RWPE2 (cell line): ENCODE measurements at regions not wholly inside any gene's neighbourhood (a gene's known extent, or its start where the extent isn't known, plus 50 kb on each side); places are given as distances from the start of the nearest gene placed in this dataset.

Experiments used
- ATAC-seq: fragments of 200-7000 bp; cut with Tn5 transposase; 3 replicates; pipeline ENCODE4 v1.9.1; 2021; ENCODE audit warnings: low read depth
- DNase-seq: peaks from one replicate; pipeline ENCODE4 v3.0.0-alpha.2; 2020; ENCODE audit warnings: low spot score
- H3K27ac ChIP-seq: fragments of 450-650 bp; 2 replicates; pipeline ENCODE4 v1.5.1; 2017; ENCODE audit warnings: mild to moderate bottlenecking; ENCODE audit not compliant: poor library complexity, severe bottlenecking
- H3K27me3 ChIP-seq: fragments of 250-450 bp; sonication (Bioruptor Pico); 2 replicates; pipeline ENCODE4 v1.5.1; 2021; ENCODE audit warnings: mild to moderate bottlenecking, moderate library complexity; ENCODE audit not compliant: insufficient read depth, poor library complexity, severe bottlenecking
- H3K36me3 ChIP-seq: fragments of 250-450 bp; sonication (Bioruptor Pico); 2 replicates; pipeline ENCODE4 v1.5.1; 2020; ENCODE audit warnings: low read depth, mild to moderate bottlenecking, moderate library complexity
- H3K4me1 ChIP-seq: fragments of 250-450 bp; sonication (Bioruptor Pico); 2 replicates; pipeline ENCODE4 v1.5.1; 2021; ENCODE audit warnings: mild to moderate bottlenecking, moderate library complexity; ENCODE audit not compliant: insufficient read depth, poor library complexity, severe bottlenecking
- H3K4me3 ChIP-seq: fragments of 250-450 bp; sonication (Bioruptor Pico); 2 replicates; pipeline ENCODE4 v1.5.1; 2021; ENCODE audit warnings: mild to moderate bottlenecking, moderate library complexity; ENCODE audit not compliant: severe bottlenecking
- H3K9me3 ChIP-seq: fragments of 250-450 bp; sonication (Bioruptor Pico); 2 replicates; pipeline ENCODE4 v1.5.1; 2021; ENCODE audit warnings: mild to moderate bottlenecking, moderate library complexity; ENCODE audit not compliant: severe bottlenecking
- CTCF ChIP-seq: fragments of 450-650 bp; IDR thresholded peaks from one replicate; pipeline ENCODE4 v1.5.1; 2017; ENCODE audit warnings: mild to moderate bottlenecking, moderate library complexity; ENCODE audit not compliant: poor library complexity, severe bottlenecking

GRCh38 chr20:40443753-40444152, 245.3 kb downstream of the MAFB start:
- no peak overlapping the region for H3K4me3 ChIP-seq
- H3K4me1 ChIP-seq, result peaks cover 4% of the 10 kb centered on the region
- DNase-seq, result no peak
- no peak overlapping the region for H3K27ac ChIP-seq
- no peaks in the 10 kb centered on the region for H3K36me3 ChIP-seq
- no peaks in the 10 kb centered on the region for H3K27me3 ChIP-seq
- H3K9me3 ChIP-seq, result no peaks in the 10 kb centered on the region
- TF ChIP-seq CTCF, result no peak
- no peak for ATAC-seq

- DNase-seq (no peak), ATAC-seq (peak; percentile 43)
- Histone ChIP-seq H3K4me1 (peaks cover 4% of the 10 kb centered on the region), H3K4me3 (no peak overlapping the region), H3K36me3 (no peaks in the 10 kb centered on the region), H3K9me3 (no peaks in the 10 kb centered on the region), H3K27me3 (no peaks in the 10 kb centered on the region), H3K27ac (no peak overlapping the region)
- TF ChIP-seq CTCF, result no peak
These were observed 246.7 kb downstream of the MAFB start for GRCh38 chr20:40442181-40442963.

GRCh38 chr20:40441771-40442170, 247.3 kb downstream of the MAFB start:
- no peak overlapping the region for H3K4me3 ChIP-seq
- DNase-seq (no peak), ATAC-seq (no peak)
- no peak overlapping the region for H3K27ac ChIP-seq
- H3K4me1 ChIP-seq, result peaks cover 4% of the 10 kb centered on the region
- no peaks in the 10 kb centered on the region for H3K9me3 ChIP-seq
- no peaks in the 10 kb centered on the region for H3K27me3 ChIP-seq
- H3K36me3 ChIP-seq, result no peaks in the 10 kb centered on the region
- TF ChIP-seq CTCF, result no peak

GRCh38 chr20:40438161-40438830, 250.7 kb downstream of the MAFB start:
- Histone ChIP-seq H3K9me3 (no peaks in the 10 kb centered on the region), H3K4me3 (no peak overlapping the region), H3K27ac (no peak overlapping the region), H3K36me3 (no peaks in the 10 kb centered on the region), H3K4me1 (peaks cover 4% of the 10 kb centered on the region), H3K27me3 (no peaks in the 10 kb centered on the region)
- no peak for TF ChIP-seq CTCF
- ATAC-seq, result no peak
- DNase-seq, result no peak

GRCh38 chr20:40436011-40436410, 253.0 kb downstream of the MAFB start:
- Histone ChIP-seq H3K9me3 (no peaks in the 10 kb centered on the region), H3K27me3 (no peaks in the 10 kb centered on the region), H3K27ac (no peak overlapping the region), H3K36me3 (no peaks in the 10 kb centered on the region), H3K4me1 (peaks cover 12% of the 10 kb centered on the region), H3K4me3 (no peak overlapping the region)
- no peak for TF ChIP-seq CTCF
- ATAC-seq, result no peak
- DNase-seq, result no peak
